Central memory CD8-positive, alpha-beta T cell (primary cell): ENCODE measurements at regions not wholly inside any gene's neighbourhood (a gene's known extent, or its start where the extent isn't known, plus 50 kb on each side); places are given as distances from the start of the nearest gene placed in this dataset.

Experiments
- ATAC-seq: fragments of 150-1000 bp; cut with Tn5 transposase; replicated peaks from 2 replicates; pipeline ENCODE4 v1.10.0; 2022; ENCODE audit warnings: mild to moderate bottlenecking, moderate FRiP score, moderate number of reproducible peaks; ENCODE audit not compliant: poor library complexity, severe bottlenecking; ENCODE audit errors: extremely low read depth
- DNase-seq, 2 donors: peaks; one replicate each; pipeline ENCODE4 v3.0.0; 2021; ENCODE audit warnings: low spot score in 2 of 2
- H3K27ac Mint-ChIP-seq: one replicate; pipeline ENCODE4 v1.8.0; 2022; ENCODE audit warnings: low read depth, mild to moderate bottlenecking, moderate library complexity, mixed read lengths
- H3K27me3 Mint-ChIP-seq: one replicate; pipeline ENCODE4 v1.8.0; 2022; ENCODE audit warnings: mixed read lengths
- H3K36me3 Mint-ChIP-seq: one replicate; pipeline ENCODE4 v1.8.0; 2022; ENCODE audit warnings: mild to moderate bottlenecking, moderate library complexity, mixed read lengths; ENCODE audit not compliant: insufficient read depth
- H3K4me1 Mint-ChIP-seq: one replicate; pipeline ENCODE4 v1.8.0; 2022; ENCODE audit warnings: mixed read lengths
- H3K4me3 Mint-ChIP-seq: one replicate; pipeline ENCODE4 v1.8.0; 2022; ENCODE audit warnings: mild to moderate bottlenecking, moderate library complexity, mixed read lengths
- H3K9me3 Mint-ChIP-seq: one replicate; pipeline ENCODE4 v1.8.0; 2022; ENCODE audit warnings: mixed read lengths

DNA sequence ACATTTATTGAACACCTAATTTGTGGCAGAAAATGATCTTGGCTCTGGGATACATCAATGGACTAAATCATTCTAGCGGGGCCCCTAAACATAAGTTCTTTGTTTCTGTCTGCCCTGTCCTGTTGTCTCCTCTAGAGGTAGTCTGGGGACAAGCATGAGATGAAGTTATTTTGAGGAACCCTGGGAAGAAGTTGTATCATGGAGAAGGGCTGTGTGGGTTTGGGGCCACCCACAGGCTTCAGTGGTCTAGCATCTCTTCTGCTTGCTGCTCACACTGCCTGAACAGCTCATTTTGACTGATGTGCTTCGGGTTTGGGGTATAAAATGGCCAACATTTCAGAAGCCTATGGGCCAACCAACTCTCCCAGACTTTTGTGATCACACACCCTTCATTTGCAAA, 50.3 kb upstream of the OSBPL11 start:
- Mint-ChIP-seq H3K27ac (no peak overlapping the region), H3K4me1 (no peaks in the 10 kb centered on the region), H3K4me3 (no peak overlapping the region), H3K9me3 (no peaks in the 10 kb centered on the region), H3K27me3 (no peaks in the 10 kb centered on the region), H3K36me3 (no peaks in the 10 kb centered on the region)
- DNase-seq (no peak), ATAC-seq (no peak)

DNA sequence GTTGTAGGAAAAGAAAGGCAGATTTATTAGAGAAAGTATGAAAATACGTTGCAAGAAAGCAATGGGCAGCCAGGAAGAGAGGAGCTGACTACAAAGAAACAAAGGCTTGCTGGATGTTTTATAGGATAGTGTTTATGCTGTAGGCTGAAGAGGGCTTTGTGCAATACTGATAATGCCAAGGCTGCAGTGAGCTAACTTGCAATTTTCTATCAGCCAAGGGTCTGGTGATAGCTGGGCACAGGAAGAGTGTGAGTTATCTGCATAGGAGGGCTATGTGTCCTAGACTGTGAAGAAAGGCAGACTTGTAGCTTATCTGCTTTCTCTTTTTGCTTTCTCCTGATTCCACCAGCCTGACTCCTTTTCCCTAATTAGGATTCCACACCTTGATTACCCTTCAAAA, 51.3 kb upstream of the OSBPL11 start:
- H3K27ac Mint-ChIP-seq, result no peak overlapping the region
- no peaks in the 10 kb centered on the region for H3K36me3 Mint-ChIP-seq
- ATAC-seq, result no peak
- no peaks in the 10 kb centered on the region for H3K4me1 Mint-ChIP-seq
- no peak for DNase-seq
- no peak overlapping the region for H3K4me3 Mint-ChIP-seq
- no peaks in the 10 kb centered on the region for H3K9me3 Mint-ChIP-seq
- no peaks in the 10 kb centered on the region for H3K27me3 Mint-ChIP-seq

DNA sequence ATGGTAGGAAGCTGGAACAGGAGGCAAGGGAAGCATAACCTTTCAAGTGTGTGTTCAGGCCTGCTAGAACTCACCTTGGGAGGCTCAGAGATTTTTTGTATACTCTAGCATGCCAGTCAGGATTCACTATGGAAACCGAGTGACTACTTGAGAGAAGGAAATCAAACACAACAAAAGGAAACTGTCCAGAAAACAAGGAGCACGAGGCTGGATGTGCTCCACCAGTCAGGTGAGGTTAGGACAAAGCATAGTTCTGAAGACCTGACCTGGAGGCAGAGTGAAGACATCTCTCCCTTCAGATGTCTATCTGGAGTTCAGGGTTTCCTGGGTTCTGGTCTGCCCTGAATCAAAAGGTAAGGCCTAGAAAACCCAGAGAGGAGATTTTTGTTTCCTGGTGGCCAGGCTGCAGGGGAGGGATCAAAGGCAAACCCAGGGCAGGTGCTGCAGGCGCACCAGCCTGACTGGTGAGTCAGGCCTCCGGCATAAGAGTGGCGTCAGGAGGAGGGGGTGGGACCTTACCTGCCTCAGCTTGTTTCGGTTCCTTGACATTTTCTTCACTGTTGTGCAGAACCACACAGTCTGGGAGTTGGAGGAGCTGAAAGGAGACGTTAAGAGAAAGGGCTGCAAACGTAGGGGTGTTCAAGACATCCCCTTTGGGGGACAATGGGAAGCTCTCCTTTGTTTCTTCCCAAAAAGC, 52.2 kb upstream of the OSBPL11 start:
- ATAC-seq (no peak), DNase-seq (no peak)
- H3K36me3 Mint-ChIP-seq, result no peaks in the 10 kb centered on the region
- H3K27me3 Mint-ChIP-seq, result no peaks in the 10 kb centered on the region
- no peak overlapping the region for H3K27ac Mint-ChIP-seq
- no peaks in the 10 kb centered on the region for H3K4me1 Mint-ChIP-seq
- no peaks in the 10 kb centered on the region for H3K9me3 Mint-ChIP-seq
- no peak overlapping the region for H3K4me3 Mint-ChIP-seq

DNA sequence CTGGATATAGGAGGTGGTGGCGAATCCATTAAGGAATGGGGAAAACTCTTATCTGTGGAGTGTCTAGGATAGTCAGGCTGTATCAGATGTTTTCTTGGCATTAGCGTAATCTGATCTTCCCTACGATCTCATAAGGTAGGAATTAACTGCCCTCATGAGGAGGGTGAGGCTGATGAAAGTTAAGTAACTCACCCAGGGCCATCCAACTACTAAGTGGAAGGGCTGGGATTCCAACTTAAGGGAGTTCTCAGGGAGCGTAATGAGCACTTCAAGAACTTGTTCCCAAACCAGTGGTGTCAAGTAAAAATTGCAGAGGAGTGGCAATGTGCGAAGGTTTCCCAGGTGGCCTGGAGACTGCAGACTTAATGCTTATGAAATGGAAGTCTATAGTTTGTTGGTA, 55.9 kb upstream of the OSBPL11 start:
- no peak for ATAC-seq
- Mint-ChIP-seq H3K36me3 (no peaks in the 10 kb centered on the region), H3K9me3 (no peaks in the 10 kb centered on the region), H3K27ac (no peak overlapping the region), H3K27me3 (no peaks in the 10 kb centered on the region), H3K4me3 (no peak overlapping the region), H3K4me1 (no peaks in the 10 kb centered on the region)
- DNase-seq, result no peak

- no peak for ATAC-seq
Observed at GRCh38 chr3:125652349-125652748, 57.1 kb upstream of the OSBPL11 start.

GRCh38 chr3:125654526-125654925, 59.2 kb upstream of the OSBPL11 start:
- no peaks in the 10 kb centered on the region for H3K27me3 Mint-ChIP-seq
- H3K36me3 Mint-ChIP-seq, result no peaks in the 10 kb centered on the region
- no peak overlapping the region for H3K4me3 Mint-ChIP-seq
- H3K4me1 Mint-ChIP-seq, result no peaks in the 10 kb centered on the region
- no peak for ATAC-seq
- no peak for DNase-seq
- H3K9me3 Mint-ChIP-seq, result no peaks in the 10 kb centered on the region
- H3K27ac Mint-ChIP-seq, result no peak overlapping the region

More at GRCh38 chr3:125652349-125652748, 57.1 kb upstream of the OSBPL11 start:
- no peak for DNase-seq
- Mint-ChIP-seq H3K9me3 (no peaks in the 10 kb centered on the region), H3K4me3 (no peak overlapping the region), H3K27me3 (no peaks in the 10 kb centered on the region), H3K27ac (no peak overlapping the region), H3K36me3 (no peaks in the 10 kb centered on the region), H3K4me1 (no peaks in the 10 kb centered on the region)

- Mint-ChIP-seq H3K9me3 (no peaks in the 10 kb centered on the region), H3K4me1 (no peaks in the 10 kb centered on the region), H3K27ac (no peak overlapping the region), H3K36me3 (no peaks in the 10 kb centered on the region), H3K27me3 (no peaks in the 10 kb centered on the region), H3K4me3 (no peak overlapping the region)
- ATAC-seq (no peak), DNase-seq (no peak)
Observed at GRCh38 chr3:125662675-125663074, 67.4 kb upstream of the OSBPL11 start.

DNA sequence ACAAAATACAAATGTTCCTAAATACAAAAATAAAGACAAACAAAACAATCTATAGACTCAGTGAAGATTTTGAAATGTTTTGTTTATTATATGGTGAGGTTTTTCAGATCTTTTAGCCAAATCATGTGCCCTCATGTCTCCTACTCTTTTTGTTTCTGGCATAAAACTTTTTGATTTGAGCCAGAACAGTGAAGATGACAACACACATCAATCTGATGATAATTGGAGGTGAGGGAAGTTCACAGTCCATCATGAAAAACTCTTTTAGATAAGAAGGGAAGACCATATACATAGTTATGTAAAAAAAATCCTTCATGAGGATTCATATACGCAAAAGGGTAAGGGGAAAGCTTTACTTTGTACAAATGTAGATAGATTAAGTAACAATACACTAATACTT, 75.1 kb upstream of the OSBPL11 start:
- no peak for ATAC-seq
- peak overlapping the region; percentile 83 for H3K27ac Mint-ChIP-seq

GRCh38 chr3:125670945-125671344, 75.6 kb upstream of the OSBPL11 start:
- DNase-seq (no peak), ATAC-seq (peak; percentile 96)
- Mint-ChIP-seq H3K27me3 (no peaks in the 10 kb centered on the region), H3K9me3 (no peaks in the 10 kb centered on the region), H3K4me1 (peaks cover 22% of the 10 kb centered on the region), H3K4me3 (peak overlapping the region; percentile 51), H3K36me3 (peaks cover 3% of the 10 kb centered on the region), H3K27ac (peak overlapping the region; percentile 83)

More for the DNA sequence above, 75.1 kb upstream of the OSBPL11 start:
- Mint-ChIP-seq H3K4me1 (peaks cover 22% of the 10 kb centered on the region), H3K36me3 (peaks cover 3% of the 10 kb centered on the region), H3K4me3 (no peak overlapping the region), H3K27me3 (no peaks in the 10 kb centered on the region), H3K9me3 (no peaks in the 10 kb centered on the region)
- no peak for DNase-seq

- no peak overlapping the region for H3K4me3 Mint-ChIP-seq
- no peaks in the 10 kb centered on the region for H3K9me3 Mint-ChIP-seq
- peaks cover 22% of the 10 kb centered on the region for H3K4me1 Mint-ChIP-seq
- no peaks in the 10 kb centered on the region for H3K27me3 Mint-ChIP-seq
- peak overlapping the region; percentile 83 for H3K27ac Mint-ChIP-seq
- DNase-seq, result no peak
- no peak for ATAC-seq
- peaks cover 3% of the 10 kb centered on the region for H3K36me3 Mint-ChIP-seq
Observed at GRCh38 chr3:125671461-125672243, 76.4 kb upstream of the OSBPL11 start.

GRCh38 chr3:125675791-125676190, 80.5 kb upstream of the OSBPL11 start:
- H3K4me3 Mint-ChIP-seq, result no peak overlapping the region
- H3K27me3 Mint-ChIP-seq, result no peaks in the 10 kb centered on the region
- no peaks in the 10 kb centered on the region for H3K9me3 Mint-ChIP-seq
- H3K4me1 Mint-ChIP-seq, result peaks cover 9% of the 10 kb centered on the region
- ATAC-seq, result no peak
- no peak for DNase-seq
- no peak overlapping the region for H3K27ac Mint-ChIP-seq
- H3K36me3 Mint-ChIP-seq, result peaks cover 6% of the 10 kb centered on the region

- Mint-ChIP-seq H3K4me1 (no peaks in the 10 kb centered on the region), H3K36me3 (peaks cover 5% of the 10 kb centered on the region), H3K9me3 (no peaks in the 10 kb centered on the region), H3K4me3 (no peak overlapping the region), H3K27ac (no peak overlapping the region), H3K27me3 (peaks cover 2% of the 10 kb centered on the region)
- DNase-seq (no peak), ATAC-seq (no peak)
Observed at GRCh38 chr3:125679258-125679657, 84.0 kb upstream of the OSBPL11 start.

DNA sequence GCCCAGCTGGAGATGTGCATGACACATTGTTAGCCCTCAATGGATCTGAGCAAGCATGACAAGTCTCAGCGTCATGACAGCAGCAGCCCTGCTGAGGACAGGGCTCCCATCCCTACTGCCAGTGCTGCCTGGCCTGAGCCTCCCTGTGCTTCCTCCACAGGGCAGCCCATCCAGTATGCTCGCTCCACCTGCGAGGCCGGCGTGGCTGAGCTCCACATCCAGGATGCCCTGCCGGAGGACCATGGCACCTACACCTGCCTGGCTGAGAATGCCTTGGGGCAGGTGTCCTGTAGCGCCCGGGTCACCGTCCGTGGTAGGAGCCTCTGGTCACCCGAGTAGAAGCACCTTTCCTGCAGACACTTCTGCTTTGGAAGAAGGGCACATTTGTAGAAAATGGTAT, 85.8 kb upstream of the OSBPL11 start:
- Mint-ChIP-seq H3K4me1 (no peaks in the 10 kb centered on the region), H3K27me3 (peaks cover 11% of the 10 kb centered on the region), H3K36me3 (peaks cover 5% of the 10 kb centered on the region), H3K27ac (no peak overlapping the region), H3K9me3 (no peaks in the 10 kb centered on the region), H3K4me3 (no peak overlapping the region)
- ATAC-seq (no peak), DNase-seq (no peak)
